RWPE1 (cell line): ENCODE measurements at regions not wholly inside any gene's neighbourhood (a gene's known extent, or its start where the extent isn't known, plus 50 kb on each side); places are given as distances from the start of the nearest gene placed in this dataset.
"Not testable (repeated sequence)": the region's sequence is repeated elsewhere in the genome, so short reads cannot be mapped to it uniquely, and the experiment has no call there.

Experiments
- CTCF ChIA-PET: fragments of 350-600 bp; sonication (Branson Sonifier 250); formaldehyde crosslinking; extraction: SDS; loops from one replicate; lab custom pipeline; 2021; lab: Yijun Ruan, JAX
- POLR2A ChIA-PET: fragments of 400-600 bp; formaldehyde crosslinking; extraction: SDS; loops from one replicate; lab custom pipeline; 2020; ENCODE audit warnings: antibody characterized with exemption; ENCODE audit not compliant: low non-redundant PET; lab: Yijun Ruan, JAX
- DNase-seq: peaks from one replicate; pipeline ENCODE4 v3.0.0; 2012; ENCODE audit warnings: low spot score
- H3K27ac ChIP-seq: fragments of 450-650 bp; 2 replicates; pipeline ENCODE4 v1.5.1; 2017
- TF ChIP-seq, protein P1 (sequence below): fragments of 450-650 bp; conservative IDR thresholded peaks from 2 replicates; pipeline ENCODE4 v1.5.1; 2017; ENCODE audit warnings: low read depth, mild to moderate bottlenecking

DNA sequence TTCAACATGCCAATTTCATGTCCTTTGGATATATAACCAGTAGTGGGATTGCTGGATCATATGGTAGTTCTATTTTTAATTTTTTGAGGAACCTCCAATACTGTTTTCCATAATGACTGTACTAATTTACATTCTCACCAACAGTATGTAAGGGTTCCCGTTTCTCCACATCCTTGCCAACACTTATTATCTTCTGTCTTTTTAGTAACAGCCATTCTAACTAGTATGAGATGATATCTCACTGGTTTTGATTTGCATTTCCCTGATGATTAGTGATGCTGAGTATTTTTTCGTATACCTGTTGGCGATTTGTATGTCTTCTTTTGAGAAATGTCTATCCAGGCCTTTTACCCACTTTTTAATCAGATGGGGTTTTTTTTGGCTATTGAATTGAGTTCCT is 133.5 kb upstream of the MED14 start:
- DNase-seq = no peak
- no peak overlapping the region for H3K27ac ChIP-seq
- CTCF ChIA-PET = no interaction called here
- TF ChIP-seq, protein P1, sequence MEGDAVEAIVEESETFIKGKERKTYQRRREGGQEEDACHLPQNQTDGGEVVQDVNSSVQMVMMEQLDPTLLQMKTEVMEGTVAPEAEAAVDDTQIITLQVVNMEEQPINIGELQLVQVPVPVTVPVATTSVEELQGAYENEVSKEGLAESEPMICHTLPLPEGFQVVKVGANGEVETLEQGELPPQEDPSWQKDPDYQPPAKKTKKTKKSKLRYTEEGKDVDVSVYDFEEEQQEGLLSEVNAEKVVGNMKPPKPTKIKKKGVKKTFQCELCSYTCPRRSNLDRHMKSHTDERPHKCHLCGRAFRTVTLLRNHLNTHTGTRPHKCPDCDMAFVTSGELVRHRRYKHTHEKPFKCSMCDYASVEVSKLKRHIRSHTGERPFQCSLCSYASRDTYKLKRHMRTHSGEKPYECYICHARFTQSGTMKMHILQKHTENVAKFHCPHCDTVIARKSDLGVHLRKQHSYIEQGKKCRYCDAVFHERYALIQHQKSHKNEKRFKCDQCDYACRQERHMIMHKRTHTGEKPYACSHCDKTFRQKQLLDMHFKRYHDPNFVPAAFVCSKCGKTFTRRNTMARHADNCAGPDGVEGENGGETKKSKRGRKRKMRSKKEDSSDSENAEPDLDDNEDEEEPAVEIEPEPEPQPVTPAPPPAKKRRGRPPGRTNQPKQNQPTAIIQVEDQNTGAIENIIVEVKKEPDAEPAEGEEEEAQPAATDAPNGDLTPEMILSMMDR = no peak
- POLR2A ChIA-PET = no interaction called here

DNA sequence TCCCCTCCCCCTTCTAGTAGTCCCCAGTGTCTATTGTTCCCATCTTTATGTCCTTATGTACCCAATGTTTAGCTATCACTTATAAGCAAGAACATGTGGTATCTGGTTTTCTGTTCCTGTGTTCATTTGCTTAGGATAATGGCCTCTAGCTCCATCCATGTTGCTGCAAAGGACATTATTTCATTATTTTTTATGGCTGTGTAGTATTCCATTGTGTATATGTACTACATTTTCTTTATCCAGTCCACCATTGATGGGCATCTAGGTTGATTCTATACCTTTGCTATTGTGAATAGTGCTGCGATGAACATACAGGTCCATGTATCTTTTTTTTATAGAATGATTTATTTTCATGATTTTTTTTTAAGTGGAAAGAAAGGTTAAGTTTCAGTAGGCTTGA is 135.6 kb upstream of the MED14 start:
- DNase-seq, H3K27ac ChIP-seq, POLR2A ChIA-PET: not testable (repeated sequence)
- CTCF ChIA-PET = interaction anchor here (0.6 kb wide), 1 partner anchor 151 kb away, joined by 3 read pairs; no protein-coding TSS in a partner anchor

DNA sequence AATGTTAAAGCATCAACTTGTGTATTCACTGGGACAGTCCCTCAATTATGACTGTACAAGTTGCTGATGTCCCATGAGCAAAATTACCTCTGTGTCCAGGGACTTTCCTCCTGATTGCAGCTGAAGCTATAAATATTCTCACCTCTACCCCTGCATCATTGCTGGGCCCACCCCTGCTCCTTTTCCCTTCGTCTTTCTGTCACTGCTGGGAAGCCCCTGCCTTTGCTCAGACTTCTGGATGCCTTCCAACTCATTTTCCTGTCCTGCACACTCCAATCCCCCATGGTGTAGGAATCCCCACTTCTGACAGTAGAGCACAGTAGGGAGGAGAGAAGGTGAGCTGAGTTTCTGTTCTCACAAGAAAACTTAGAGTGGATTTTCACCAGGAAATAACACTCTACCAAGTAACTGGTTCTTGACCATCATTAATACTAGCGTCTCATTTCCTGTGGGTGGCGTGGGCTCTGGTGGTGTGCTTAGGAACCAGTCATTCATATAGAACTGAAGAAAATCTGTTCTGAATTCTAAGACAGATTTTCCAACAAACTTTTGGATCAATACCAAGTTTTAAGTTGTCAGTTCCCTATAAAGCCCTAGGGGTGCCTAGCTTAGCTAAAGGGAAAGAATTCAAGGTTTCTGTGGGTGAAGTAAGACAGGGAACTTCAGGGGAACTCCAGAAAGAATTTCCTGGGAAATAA is 136.2 kb upstream of the MED14 start:
- H3K27ac ChIP-seq = no peak overlapping the region
- ChIA-PET POLR2A (no interaction called here), CTCF (interaction anchor here (0.6 to 0.8 kb wide), 2 partner anchors 19 to 151 kb away, joined by 3 read pairs; no protein-coding TSS in a partner anchor)
- TF ChIP-seq, protein P1 = no peak
- no peak for DNase-seq

DNA sequence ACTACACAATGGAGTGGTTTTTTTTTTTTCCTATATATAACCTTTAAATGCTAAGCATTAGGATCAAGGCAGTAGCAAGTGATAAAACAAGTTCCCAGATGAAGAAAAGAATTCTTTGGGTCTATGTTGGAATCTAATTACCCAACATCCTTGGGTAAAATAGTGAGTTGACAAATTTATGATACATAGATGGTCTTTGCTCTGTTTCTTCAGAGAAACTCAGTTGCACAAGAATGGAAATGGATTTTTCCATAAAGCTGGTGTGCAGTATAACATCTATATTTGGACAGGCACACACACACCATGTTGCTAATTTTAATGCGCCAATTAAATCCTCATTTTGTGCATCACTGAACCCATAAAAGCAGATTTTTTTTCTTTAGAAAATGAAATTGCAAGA is 137.0 kb upstream of the MED14 start:
- POLR2A ChIA-PET = no interaction called here
- no peak overlapping the region for H3K27ac ChIP-seq
- CTCF ChIA-PET = interaction anchor here (0.8 kb wide), 1 partner anchor 19 kb away, joined by 3 read pairs; no protein-coding TSS in a partner anchor
- TF ChIP-seq, protein P1 = no peak
- no peak for DNase-seq

DNA sequence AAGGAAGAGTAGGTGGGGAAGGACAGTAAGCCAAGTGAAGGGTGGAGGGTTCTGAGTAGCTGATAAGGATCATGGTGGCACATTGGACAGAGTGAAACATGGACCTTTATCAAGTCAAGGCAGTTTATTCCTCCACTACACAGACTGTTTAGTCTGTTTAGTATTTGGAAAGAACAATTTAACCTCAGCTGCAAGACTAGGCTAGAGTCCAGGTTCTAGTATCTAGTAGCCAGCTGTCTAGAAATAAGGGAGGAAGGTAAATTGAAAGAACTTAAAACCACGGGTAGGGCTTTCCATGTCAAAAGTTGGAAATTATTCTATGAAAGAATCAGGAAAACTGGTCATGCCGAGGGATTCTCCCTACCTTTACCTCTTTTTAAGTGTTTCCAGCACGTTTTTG is 140.1 kb upstream of the MED14 start:
- TF ChIP-seq, protein P1 = no peak
- no peak overlapping the region for H3K27ac ChIP-seq
- CTCF ChIA-PET = no interaction called here
- POLR2A ChIA-PET = no interaction called here
- DNase-seq = no peak

DNA sequence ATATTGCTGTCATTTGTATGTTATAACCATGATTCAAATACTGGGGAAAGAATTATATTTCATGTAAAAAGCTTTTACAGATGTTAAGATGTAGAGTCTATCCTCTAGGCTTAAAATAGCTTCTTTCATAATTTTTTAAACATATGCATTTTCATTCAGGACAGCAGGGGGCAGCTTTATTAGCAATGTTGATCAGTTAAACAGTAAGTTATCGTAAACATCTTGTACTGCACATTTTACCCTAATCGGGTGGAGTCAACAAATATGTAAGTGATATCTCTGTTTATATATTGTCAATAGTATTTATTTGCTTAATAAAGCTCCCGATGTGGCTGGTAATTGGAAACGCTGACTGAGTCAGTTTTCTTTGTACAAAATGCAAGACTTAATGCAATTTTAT is 142.5 kb upstream of the MED14 start:
- TF ChIP-seq, protein P1 = no peak; the same call in 1 of the 2 replicates
- CTCF ChIA-PET = interaction anchor here (0.6 to 1.6 kb wide), 6 partner anchors 19 to 242 kb away, joined by 3 to 4 read pairs (median 3); no protein-coding TSS in a partner anchor
- POLR2A ChIA-PET = no interaction called here
- no peak overlapping the region for H3K27ac ChIP-seq
- no peak for DNase-seq

DNA sequence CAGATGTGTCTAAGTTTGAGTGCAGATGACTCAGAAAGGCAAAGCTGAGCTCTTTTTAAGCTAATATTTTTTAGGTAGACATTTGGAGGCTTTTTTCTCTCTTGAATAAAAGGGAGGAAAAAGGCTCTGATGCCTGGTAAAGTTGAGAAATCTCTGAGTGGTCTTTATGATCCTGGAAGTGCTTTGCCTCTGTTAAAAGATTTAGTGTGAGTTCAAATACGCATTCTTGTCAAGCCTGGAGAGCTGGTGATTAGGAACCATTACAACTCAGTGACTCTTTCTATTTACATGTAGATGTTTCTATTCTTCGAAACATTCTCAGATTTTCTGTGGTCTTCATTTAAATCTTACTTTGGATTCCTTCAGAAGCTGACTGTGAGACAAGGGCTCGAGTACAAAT is 143.4 kb upstream of the MED14 start:
- H3K27ac ChIP-seq = no peak overlapping the region
- DNase-seq = no peak
- TF ChIP-seq, protein P1 = no peak
- ChIA-PET CTCF (interaction anchor here (0.5 to 1.6 kb wide), 5 partner anchors 20 to 959 kb away, joined by 3 to 6 read pairs (median 4); no protein-coding TSS in a partner anchor), POLR2A (no interaction called here)

DNA sequence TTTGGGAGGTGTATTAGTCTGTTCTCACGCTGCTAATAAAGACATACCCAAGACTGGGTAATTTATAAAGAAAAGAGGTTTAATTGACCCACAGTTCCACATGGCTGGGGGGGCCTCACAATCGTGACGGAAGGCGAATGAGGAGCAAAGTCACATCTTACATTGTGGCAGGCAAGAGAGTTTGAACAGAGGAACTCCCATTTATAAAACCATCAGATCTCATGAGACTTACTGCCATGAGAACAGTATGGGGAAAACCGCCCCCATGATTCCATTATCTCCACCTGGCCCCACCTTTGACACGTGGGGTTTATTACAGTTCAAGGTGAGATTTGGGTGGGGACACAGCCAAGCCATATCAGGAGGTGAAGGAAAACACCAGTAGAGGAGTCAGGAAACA is 143.8 kb upstream of the MED14 start:
- POLR2A ChIA-PET, DNase-seq, H3K27ac ChIP-seq: not testable (repeated sequence)
- CTCF ChIA-PET = interaction anchor here (0.6 kb wide), 2 partner anchors 212 to 960 kb away, joined by 3 to 6 read pairs; no protein-coding TSS in a partner anchor
